Superior temporal gyrus (tissue), 1 donor: ENCODE measurements at regions not wholly inside any gene's neighbourhood (a gene's known extent, or its start where the extent isn't known, plus 50 kb on each side); places are given as distances from the start of the nearest gene placed in this dataset.
"Not testable (repeated sequence)": the region's sequence is repeated elsewhere in the genome, so short reads cannot be mapped to it uniquely, and the experiment has no call there.

Experiments
- DNase-seq: peaks from one replicate; pipeline ENCODE4 v3.0.0-alpha.2; 2016; ENCODE audit errors: extremely low spot score

DNA sequence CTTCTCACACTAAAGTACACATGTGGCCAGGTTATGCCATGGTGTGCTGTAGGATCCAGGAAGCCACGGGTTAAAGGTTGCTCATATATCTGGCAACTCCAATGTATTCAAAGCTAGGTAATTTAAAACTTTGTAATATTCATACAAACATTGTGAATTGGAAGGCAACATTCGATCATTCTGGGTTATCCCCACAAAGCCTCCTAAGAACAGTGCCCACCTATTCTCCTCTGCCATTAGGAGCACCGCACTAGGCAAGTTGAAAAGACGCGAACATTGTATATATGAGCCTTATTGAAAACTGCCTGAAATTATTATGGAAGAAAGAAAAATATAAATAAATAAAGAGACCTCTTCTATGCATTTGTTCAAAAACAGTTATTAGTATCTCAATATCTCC lies 228.2 kb downstream of the IGSF11 start:
- DNase-seq = no peak

DNA sequence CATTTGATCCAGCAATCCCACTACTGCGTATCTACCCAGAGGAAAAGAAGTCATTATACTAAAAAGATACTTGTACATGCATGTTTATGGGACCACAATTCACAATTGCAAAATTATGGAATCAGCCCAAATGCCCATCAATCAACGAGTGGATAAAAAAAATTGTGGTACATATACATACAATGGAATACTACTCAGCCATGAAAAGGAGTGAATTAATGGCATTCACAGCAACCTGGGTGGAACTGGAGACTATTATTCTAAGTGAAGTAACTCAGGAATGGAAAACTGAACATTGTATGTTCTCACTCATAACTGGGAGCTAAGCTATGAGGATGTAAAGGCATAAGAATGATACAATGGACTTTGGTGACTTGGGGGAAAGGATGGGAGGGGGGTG lies 227.3 kb downstream of the IGSF11 start:
- not testable (repeated sequence) for DNase-seq

DNA sequence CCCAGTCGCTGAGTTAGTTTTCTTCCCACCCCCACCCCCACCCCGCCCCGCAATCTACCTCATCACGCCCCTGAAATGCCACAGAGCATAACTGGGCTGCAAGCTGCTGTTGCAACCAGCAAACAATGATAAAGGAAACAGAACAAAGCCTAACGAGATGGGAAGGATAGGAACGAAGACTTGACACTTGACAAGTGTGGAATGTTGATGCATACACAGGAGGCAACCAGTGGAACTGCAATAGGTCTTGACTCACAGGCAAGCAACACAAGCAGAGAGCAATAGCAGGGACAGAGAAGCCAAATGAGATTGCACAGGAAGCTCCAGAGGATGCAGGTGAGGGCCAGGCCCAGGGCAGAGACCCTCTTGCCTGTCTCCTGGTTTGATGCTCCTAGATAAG lies 225.9 kb downstream of the IGSF11 start:
- no peak for DNase-seq

DNA sequence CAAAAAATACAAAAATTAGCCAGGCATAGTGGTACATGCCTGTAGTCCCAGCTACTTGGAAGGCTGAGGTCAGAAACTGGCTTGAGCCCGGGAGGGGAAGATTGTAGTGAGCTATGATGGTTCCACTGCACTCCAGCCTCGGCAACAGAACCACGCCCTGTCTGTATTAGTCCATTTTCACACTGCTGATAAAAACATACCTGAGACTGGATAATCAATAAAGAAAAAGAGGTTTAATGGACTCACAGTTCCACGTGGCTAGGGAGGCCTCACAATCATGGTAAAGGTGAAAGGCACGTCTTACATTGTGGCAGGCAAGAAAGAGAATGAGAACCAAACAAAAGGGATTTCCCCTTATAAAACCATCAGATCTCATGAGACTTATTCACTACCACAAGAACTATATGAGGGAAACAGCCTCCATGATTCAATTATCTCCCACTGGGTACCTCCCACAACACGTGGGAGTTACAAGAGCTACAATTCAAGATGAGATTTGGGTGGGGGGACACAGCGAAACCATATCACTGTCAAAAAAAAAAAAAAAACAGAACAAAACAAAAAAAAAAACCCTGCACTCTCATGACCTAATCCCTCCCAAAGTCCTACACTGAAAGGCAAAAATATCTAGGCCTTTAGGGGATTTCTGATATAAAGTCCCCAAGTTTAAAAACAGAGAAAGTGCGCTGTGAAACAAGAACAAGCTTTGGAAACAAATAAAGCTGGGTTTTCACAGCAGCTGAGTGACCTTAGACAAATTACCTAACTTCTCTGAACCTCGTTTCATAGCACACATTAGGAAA lies 224.7 kb downstream of the IGSF11 start:
- no peak for DNase-seq

DNA sequence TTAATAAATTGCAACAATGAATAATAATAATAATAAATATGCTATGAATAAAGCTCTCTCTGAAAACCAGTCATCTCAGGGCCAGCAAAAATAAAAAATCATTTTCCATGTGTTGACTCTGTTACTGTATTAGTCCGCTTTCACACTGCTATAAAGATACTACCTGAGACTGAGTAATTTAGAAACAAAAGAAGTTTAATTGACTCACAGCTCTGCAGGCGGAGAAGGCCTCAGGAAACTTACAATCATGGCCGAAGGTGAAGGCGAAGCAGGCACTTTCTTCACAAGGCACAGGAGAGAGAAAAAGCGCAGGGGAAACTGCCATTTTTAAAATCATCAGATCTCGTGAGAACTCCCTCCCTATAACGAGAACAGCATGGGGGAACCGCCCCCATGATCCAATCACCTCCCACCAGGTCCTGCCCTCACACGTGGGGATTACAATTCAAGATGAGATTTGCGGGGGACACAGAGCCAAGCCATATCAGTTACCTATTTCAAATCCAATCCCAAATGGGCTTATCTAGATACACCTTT lies 224.1 kb downstream of the IGSF11 start:
- DNase-seq = no peak

DNA sequence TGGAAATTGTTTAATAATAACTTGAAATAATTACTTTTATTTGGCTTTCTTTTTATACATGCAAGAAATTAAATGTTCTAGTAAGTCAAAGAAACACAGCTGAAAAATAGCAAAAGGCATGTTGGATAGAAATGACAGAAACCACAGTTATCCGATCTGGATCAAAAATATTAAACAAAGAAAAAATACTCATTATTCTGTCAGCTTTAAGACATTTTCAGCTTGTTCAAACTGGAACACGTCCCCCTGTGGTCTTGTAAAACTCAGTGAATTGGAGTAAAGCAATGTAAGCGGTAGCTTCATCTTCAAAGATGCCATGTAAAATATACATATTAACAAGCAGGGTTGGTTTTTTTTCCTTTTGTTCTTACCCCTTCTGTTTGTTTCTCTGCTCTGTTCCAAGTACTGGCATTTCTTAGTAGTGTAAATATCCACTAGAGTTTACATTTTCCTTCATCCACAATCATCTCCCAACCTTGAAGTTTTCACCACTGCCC lies 223.4 kb downstream of the IGSF11 start:
- DNase-seq = no peak

DNA sequence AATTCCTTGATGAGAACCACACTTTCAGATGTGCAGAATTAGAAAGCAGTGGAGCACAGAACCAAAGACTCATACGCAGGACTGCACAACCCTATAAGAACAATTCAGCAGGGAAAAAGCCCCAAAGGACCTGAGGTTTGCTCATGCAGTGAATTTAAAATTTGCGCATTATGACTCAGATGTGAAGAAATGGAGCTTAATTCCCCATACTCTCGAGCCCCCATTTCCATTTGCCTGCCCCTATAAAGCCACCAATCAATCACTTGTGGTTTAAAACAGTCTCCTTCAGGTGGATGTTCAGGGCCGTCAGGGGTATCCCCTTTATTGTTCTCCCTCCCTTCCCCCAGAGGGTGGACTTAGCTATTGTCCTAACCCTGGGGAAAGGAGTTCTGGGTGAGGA lies 221.2 kb downstream of the IGSF11 start:
- DNase-seq = no peak

DNA sequence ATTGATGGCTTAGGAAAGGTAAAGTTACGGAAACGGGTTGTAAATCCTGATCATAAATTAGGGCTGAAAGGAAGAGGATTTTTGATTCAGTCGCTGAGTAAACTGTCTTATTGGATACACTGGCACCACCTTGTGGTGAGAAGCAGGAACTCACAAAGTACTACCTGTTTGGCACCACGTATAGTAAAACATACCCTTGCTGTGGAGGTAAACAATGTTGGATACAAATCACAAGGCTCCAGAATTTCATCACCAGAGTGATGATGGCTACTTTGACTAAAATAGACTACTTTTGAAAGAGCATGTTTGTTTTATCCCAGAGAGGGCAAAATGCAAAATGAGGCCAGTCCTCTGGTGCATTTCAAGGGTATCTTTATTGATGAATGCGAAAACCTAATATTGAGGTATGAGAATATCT lies 216.9 kb downstream of the IGSF11 start:
- peak; percentile 86 for DNase-seq

DNA sequence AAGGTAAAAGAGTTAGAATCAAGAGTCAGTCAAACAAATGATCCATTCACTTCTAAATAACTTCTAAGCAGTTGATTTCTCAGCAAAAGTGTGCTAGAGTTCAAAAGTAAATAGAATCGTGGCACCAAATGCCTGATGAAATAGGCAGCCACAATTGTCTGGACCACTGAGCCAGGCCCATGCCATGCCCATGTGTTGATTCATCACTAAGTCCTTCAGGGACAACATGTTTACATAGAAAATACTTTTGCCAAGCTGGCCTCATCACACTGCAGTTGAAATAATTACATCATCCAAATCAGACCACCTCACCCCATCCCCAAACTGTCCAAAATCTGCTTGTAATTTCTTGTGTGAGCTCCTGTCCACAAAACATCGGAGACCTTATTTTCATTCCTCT lies 216.3 kb downstream of the IGSF11 start:
- DNase-seq = no peak

DNA sequence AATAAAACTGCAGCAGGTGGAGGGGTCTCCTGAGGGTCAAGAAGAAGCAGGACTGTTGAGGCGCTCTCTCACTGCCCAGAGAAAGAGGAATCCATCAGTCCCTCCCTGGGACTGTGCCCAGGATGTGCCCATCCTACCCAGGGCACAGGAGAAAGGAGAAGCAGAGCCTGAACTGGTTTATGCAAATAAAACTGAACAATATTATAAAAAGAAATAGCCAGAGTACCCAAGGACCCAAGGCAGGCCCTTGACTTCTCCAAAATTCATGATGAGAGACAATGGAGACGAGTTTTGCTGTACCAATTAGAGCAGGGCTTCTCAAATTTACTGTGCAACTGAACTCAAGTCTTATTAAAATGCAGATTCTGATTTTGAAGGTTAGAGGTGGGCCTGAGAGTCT lies 211.0 kb downstream of the IGSF11 start:
- DNase-seq = no peak

DNA sequence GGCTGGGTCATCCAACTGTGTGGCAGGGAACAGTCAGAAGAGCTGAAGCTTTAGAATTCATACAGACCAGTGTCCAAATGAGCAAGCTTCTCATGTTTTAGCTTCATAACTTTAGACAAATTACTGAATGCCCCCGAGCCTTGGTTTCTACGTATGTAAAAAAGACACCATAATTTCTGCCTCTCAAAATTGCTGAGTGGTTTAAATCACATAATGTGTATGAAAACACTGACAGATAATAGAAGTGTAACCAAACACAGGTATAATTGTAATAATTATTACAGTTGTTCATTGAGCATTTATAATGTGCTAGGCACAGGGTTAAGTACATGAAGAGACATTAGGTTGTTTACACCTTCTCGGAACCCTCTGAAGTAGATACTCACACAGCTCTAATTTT lies 207.2 kb downstream of the IGSF11 start:
- DNase-seq = no peak

DNA sequence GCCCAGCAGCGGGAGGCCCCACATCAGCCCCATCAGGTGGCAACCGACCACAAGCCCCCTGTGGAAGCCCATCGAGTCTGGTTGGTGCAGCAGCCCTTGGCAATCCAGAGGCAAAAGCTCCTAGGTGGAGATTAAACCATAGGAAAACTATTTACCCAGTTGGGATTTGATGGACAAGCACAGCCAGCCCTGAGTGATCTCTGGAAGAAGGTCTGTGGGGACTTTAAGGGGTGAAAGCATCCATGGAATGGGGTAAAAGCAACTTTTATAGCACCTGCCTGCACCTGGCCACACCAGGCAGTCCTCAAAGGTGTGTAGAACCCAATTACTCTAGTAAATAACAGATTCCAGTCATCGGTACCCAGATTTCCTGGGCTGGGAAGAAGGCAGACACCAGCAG lies 206.3 kb downstream of the IGSF11 start:
- DNase-seq = no peak

DNA sequence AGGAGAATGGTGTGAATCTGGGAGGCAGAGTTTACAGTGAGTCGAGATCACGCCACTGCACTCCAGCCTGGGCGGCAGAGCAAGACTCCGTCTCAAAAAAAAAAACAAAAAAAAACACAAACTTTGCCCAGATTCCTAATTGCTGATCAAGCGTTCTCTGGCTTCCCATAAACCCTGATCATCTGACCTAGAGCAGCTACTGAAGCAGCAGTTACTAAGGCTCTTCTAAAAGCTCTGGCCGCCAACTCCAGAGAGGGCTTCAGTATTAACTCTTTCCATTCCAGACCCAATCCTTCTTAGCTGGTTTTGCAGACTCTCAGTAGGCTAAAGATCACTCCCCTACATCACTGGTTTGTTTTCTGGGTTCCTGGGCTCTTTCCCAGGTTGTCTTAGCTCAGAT lies 201.6 kb downstream of the IGSF11 start:
- no peak for DNase-seq

DNA sequence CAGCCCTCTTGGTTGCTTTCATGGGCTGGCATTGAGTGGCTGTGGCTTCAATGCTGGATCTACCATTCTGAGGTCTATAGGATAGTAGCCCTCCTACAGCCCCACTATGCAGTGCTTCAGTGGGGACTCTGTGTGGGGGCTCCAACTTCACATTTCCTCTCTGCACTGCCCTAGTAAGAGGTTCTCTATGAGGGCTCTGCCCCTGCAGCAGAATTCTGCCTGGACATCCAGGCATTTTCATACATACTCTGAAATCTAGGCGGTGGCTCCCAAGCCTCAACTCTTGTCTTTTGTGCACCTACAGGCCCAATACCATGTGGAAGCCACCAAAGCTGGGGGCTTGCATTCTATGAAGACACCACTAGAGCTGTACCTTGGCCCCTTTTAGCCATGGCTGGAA lies 195.8 kb downstream of the IGSF11 start:
- DNase-seq = no peak

DNA sequence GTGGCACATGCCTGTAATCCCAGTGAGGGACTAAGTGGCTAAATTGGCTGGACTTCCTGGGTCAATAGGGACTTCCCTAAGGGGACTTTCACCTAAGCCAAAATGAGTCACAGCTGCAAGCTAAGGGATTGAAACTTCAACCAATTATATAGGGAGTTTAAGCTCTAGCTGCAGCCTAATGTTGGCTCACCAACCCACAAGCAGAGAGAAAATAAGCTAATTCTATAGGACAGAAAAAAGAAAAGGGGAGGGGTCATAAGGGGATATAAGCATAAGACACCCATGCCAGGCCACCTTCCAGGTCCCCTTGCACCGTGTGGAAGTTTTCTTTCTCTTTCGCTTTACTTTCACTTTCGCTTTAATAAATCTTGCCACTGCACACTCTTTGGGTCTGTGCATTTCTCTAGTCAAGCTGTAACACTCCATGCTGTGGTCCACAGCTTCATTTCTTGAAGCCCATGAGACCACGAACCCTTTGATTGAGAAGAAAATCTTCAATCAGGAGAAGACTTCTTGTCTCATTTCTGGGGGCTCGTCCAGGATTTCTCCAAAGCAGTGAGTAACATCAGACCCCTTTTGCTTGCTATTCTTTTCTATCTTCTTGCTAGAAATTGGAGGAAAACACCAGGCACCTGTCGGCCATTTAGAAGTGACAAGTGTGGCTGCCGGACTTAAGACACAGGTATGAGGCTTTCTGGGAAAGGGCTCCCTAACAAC lies 192.3 kb downstream of the IGSF11 start:
- DNase-seq = no peak

DNA sequence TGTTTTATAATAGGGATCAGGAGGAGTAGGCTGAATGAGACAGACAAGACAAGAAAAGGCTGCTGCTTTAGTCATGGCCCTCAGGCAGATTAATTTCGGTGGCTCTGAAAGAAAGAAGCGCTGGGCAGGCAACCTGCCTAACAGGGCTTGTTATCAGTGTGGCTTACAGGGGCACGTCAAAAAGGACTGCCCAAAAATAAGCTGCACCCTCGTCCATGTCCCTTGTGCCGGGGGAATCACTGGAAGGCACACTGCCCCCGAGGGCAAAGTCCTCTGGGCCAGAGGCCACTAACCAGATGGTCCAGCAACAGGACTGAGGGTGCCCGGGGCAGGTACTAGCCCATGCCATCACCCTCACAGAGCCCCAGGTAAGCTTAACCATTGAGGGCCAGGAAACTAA lies 188.5 kb downstream of the IGSF11 start:
- DNase-seq = no peak
